SKM-1 treated with dmso at 0.1 percent for 144 hours (cell line): ENCODE measurements at regions not wholly inside any gene's neighbourhood (a gene's known extent, or its start where the extent isn't known, plus 50 kb on each side); places are given as distances from the start of the nearest gene placed in this dataset.

Experiments
- DNase-seq: peaks from one replicate; lab custom pipeline; 2025; ENCODE audit not compliant: unreplicated experiment; lab: John Stamatoyannopoulos, UW

DNA sequence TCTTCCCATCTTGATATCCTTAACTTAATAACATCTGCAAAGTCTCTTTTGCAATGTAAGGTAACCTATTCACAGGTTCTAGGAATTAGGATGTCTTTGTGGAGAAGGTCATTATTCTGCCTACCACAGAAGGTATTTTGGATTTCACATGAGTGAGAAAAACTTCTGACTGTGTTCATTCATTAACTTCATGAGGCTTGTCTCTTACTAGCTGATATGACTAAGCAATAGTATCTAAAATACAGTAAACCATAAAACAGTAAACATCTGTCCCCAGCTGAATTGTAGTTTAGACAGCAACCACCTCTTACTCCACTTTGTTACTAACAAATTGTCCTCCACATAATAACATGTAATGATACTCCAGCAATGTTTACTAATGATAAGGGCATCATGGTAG is 198.1 kb downstream of the SEC23A start:
- no peak for DNase-seq

DNA sequence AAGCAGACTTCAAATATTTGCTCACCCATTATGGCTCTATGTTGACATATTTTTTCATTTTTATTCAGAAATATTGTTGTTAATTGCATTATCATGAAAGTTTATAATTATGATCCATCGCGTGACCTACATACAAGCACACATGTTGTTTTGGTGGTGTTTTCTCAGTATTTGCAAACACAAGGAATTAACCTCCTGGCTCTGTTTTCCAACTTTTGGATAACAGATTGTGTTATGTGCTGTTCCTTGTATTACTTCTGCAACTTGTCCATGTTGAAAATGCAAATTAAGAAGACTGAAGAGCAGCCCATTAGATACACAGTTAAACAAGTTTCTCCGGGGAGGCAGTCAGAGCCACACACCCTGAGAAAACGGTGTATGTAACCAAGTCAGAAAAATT is 201.2 kb downstream of the SEC23A start:
- no peak for DNase-seq

DNA sequence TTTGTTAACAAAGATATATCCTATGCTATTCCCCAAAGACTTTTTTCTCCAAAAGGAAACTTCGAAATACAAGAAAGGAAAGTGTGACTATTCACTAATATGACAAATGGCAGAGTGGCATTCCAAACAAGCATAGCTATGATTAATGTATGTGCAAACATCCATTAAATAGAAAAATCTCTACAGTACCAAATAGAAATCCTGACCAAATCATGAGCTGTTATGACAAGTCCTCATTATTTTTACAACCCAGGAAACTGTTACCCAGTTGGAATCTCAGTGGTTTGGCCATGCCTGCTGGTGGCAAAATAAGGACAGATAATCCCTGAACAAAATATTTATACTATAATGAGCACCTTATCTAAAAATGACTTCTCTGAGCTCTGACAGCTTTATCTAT is 202.1 kb downstream of the SEC23A start:
- no peak for DNase-seq

DNA sequence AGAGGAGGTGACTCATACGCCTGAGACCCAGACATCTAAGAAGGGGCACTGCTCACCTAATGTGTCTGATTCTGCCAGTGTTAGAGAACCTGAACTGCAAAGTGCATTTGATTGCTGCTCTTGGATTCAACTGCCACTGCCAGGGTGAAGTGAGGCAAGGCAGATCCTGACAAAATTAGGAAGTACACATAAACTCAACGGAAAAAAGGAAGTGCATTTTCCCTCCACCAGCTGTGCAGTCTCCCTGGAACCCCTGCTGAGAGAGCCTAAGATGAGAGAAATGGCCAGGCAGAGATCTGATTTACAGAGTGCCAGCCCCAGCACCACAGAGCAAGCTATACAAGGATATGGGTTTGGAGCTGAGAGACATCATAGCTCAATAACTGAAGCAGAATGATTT is 215.3 kb downstream of the SEC23A start:
- DNase-seq: peak; percentile 0

DNA sequence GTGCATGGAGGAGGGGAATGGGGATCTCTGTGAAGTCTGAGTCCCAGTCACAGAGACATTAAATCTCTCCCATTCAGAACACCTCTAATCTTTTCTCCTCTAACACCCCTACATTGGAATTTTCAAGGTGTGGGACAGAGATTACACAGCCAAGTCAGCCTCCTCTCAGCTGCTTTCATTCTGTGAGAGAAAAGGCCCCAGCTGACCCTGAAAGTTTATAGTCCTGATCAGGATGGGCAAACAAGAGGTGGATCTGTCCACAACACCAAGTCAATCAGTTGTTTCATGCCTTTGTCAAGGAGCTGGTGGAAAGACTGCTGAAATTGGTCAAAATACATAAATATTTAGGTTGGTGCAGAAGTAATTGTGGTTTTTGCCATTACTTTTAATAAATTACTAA is 218.9 kb downstream of the SEC23A start:
- no peak for DNase-seq

DNA sequence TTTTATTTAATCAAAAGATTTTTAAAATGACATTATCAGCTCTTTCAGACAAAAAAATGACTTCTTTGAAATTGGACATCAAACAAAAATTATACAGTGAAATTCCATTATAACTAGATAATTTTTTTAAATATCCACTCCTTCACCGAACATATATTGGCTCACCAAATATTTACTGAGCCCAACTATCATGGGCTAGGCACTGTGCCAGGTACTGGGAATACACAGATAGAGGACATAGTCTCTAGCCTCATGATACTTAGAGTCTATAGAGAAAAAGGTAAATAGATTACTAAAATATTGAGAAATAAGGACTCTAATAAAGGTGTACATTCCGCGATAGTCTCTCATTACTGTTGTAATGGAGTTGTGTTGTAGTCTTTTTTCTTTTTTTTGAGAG is 219.9 kb downstream of the SEC23A start:
- DNase-seq: no peak

GRCh38 chr14:38882533-38882932 is 220.5 kb downstream of the SEC23A start:
- no peak for DNase-seq

DNA sequence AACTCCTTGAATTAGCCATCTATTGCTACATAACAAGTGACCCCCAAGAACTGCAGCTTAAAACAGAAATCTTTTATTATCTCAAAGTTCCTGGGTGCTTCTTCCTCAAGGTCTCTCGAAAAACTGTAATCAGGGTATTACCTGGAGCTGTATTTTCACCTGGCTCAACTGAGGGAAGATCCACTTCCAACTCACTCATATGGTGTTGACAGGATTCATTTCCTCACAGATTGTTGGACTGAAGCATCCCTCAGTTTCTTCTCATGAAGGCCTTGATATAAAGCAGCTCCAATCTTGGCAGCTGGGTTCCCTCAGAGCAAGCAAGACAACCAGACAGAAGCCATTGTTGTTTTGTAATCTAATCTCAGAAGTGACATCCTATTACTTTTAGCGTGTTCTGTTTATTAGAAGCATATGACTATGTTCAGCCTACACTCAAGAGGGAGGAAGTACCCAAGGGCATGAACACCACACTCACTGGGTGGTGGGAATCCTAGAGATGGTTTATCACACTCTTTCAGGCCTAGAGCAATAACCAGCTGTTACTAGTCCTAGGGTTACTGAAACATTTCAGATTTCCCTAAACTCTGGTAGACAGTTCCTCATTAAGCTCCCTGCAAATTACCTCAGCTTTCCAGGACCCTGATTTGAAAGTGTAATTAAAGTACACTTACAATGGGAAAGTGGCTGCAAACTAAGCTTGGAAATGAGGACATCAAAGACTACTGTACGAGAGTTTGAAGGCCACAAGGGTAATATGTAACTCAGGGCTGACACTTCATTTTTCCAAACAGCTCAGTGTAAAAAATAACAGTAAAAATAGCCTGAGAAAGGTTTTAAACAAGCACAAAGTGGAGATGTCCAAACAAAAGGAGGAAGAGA is 222.2 kb downstream of the SEC23A start:
- DNase-seq: no peak

- no peak for DNase-seq
Observed at GRCh38 chr14:38877744-38878388, 225.2 kb downstream of the SEC23A start.

DNA sequence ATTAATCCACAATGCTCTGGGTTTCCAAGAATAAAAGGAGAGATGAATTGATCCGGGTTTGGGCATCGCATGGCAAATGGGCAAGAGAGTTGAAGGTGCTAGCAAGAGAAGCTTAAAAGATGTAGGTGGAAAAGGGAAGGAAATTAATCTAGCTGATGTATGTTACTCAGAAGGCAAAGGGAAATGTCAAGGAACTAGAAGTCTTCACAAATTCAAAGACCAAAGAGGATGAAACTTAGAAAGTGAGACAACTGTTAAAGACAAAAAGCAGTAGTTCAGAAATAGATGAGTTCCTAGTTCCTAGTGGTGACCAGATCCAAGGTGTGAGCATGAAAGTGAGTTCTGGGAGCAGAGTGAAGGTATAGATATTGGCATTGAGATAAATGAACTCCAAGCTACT is 228.3 kb downstream of the SEC23A start:
- DNase-seq: no peak

DNA sequence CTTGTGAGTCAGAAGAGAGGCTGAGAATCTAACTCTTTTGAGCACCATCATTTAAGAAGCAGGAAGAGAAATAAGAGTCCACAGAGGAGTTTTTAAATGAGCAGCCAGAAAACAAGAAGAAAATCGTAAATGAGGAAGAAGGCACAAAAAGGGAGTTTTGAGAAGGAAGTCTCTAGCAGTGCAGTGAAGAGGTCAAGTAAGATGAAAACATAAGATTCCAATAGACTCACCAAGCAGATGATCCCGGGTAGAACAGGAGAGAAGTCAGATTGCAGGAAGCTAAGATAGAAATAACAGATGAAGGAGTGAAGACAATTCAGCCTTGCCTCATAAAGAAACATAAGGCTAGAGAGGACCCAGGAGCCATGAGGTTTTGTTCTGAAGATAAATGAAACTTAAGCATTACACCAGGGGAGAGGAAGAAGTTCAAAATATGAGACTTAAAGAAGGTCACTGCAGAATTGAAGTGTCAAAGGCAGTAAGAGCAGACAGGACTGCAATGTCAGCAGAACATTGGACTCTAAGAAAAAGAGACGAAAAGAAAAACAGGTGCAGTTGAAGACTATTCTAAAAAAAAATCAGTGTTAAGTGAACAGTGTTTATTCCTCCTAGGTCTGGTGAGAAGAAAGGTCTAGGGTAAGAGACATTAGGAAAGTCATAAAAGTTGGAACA is 229.0 kb downstream of the SEC23A start:
- DNase-seq: peak; percentile 9

DNA sequence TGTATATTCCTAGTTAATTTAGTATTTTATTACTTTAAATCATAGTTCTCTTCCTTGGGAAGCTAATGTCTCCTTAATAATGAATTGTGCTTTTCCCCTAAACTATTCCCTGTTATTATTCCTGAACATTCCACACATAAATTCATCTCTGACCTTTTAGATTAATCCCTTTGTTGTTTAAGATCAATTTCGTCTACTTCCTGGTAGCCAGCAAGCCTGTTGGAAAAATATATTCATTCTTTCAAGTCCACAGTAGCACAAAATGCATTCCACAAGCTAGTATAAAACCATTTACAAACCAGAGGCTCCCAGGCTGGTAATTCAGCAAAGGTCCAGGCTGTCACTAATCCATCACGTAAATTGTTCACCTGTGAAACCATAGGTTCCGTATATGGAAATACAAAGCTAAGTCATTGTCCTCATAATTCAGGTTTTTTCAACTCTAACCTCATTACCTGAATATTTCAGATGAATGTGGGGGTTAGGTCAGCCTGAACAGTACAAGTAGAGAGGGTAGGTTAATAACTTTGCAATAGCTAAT is 232.7 kb downstream of the SEC23A start:
- no peak for DNase-seq

GRCh38 chr14:38868399-38869290 is 234.4 kb downstream of the SEC23A start:
- DNase-seq: no peak

- DNase-seq: peak; percentile 40
Observed at GRCh38 chr14:38867561-38868150, 235.4 kb downstream of the SEC23A start.

GRCh38 chr14:38866461-38866860 is 236.6 kb downstream of the SEC23A start:
- DNase-seq: no peak

DNA sequence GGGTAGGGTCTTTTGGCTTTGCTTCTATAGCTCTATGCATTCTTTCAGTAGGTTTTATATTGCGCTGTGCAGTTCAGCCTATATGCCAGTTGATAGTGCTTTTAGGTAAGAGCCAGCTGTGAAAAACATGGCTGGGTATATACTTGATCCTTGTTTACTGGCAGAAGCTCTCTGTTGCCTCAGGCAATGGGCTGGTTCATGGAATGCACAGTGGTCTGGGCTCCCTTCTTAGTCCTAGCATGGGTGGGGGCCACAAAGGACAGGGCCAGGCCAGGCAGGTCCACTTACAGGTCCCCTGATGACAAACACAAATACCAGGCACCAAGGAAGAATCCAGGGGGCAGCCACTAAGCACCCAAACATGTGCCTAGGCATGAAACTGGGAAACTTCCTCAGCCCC is 240.7 kb downstream of the SEC23A start:
- DNase-seq: no peak

DNA sequence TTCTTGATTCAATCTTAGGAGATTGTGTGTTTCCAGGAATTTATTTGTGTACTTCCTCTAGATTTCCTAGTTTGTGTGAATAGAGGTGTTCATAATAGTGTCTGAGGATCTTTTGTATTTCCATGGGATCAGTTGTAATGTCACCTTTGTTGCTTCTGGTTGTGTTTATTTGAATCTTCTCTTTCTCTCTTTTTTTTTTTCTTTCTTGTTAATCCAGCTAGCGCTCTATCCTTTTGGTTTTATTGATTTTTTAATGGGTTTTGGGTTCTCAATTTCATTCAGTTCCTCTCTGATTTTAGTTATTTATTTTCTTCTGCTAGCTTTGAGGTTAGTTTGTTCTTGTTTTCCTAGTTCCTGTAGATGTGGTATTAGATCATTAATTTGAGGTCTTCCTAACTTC is 242.5 kb downstream of the SEC23A start:
- DNase-seq: no peak

- DNase-seq: no peak
Observed at GRCh38 chr14:38856798-38857197, 246.2 kb downstream of the SEC23A start.

- DNase-seq: no peak
Observed at GRCh38 chr14:38855513-38855912, 247.5 kb downstream of the SEC23A start.

DNA sequence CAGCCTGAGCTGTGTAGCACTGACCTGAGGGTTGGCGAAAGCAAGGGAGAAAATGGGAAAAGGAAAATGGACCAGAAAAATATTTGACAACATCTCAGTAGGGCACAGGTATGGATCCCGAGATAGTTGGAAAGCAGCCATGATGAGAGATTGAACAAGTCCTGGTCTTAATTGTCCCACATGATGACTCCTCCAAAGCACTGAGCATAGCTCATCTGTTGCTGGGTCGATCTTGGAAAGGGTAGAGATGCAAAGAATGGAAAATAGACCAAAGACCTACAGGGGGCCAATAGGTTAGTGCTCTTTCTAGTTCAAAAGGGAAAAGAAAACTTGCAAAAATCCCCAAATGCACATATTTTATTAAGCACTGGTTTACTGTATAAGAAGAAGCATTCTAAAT is 251.9 kb downstream of the SEC23A start:
- no peak for DNase-seq
